GM10248 (cell line): ENCODE measurements at regions not wholly inside any gene's neighbourhood (a gene's known extent, or its start where the extent isn't known, plus 50 kb on each side); places are given as distances from the start of the nearest gene placed in this dataset.

ENCODE experiments used
- CTCF ChIA-PET: fragments of 300-600 bp; sonication (Branson Sonifier 250); formaldehyde crosslinking; extraction: SDS; loops from one replicate; lab custom pipeline; 2021; ENCODE audit warnings: antibody characterized with exemption; lab: Yijun Ruan, JAX
- POLR2A ChIA-PET: fragments of 350-650 bp; sonication (Branson Sonifier 250); formaldehyde crosslinking; extraction: SDS; loops from one replicate; lab custom pipeline; 2020; ENCODE audit warnings: antibody characterized with exemption; lab: Yijun Ruan, JAX
- DNase-seq: peaks from one replicate; pipeline ENCODE4 v3.0.0; 2012; ENCODE audit errors: extremely low spot score
- CTCF ChIP-seq: IDR thresholded peaks from 2 replicates; pipeline ENCODE4 v1.5.1; 2012; ENCODE audit warnings: mild to moderate bottlenecking, low read depth; ENCODE audit errors: extremely low read depth, missing control alignments, control extremely low read depth

GRCh38 chr5:4042311-4042710 is 446.7 kb downstream of the IRX1 start:
- no peak for TF ChIP-seq CTCF
- POLR2A ChIA-PET = no interaction called here
- DNase-seq = no peak
- CTCF ChIA-PET = no interaction called here

- ChIA-PET POLR2A (no interaction called here), CTCF (interaction anchor here (1.5 kb wide), 1 partner anchor 13 kb away, joined by 3 read pairs; no protein-coding TSS in a partner anchor)
- TF ChIP-seq CTCF = no peak
- DNase-seq = no peak
Observed at GRCh38 chr5:4043135-4043534, 447.5 kb downstream of the IRX1 start.

GRCh38 chr5:4044881-4045280 is 449.2 kb downstream of the IRX1 start:
- ChIA-PET POLR2A (no interaction called here), CTCF (interaction anchor here (1.0 kb wide), 1 partner anchor 71 kb away, joined by 3 read pairs; no protein-coding TSS in a partner anchor)
- TF ChIP-seq CTCF = no peak
- DNase-seq = no peak

GRCh38 chr5:4048398-4048797 is 452.8 kb downstream of the IRX1 start:
- TF ChIP-seq CTCF = no peak
- ChIA-PET POLR2A (no interaction called here), CTCF (no interaction called here)
- no peak for DNase-seq

- no peak for DNase-seq
- TF ChIP-seq CTCF = no peak
- ChIA-PET POLR2A (no interaction called here), CTCF (interaction anchor here (1.2 kb wide), 1 partner anchor 14 kb away, joined by 3 read pairs; no protein-coding TSS in a partner anchor)
Observed at GRCh38 chr5:4050203-4050602, 454.6 kb downstream of the IRX1 start.

GRCh38 chr5:4053136-4053535 is 457.5 kb downstream of the IRX1 start:
- no peak for TF ChIP-seq CTCF
- POLR2A ChIA-PET = no interaction called here
- CTCF ChIA-PET = no interaction called here
- DNase-seq = no peak

- TF ChIP-seq CTCF = no peak
- CTCF ChIA-PET = interaction anchor here (0.8 kb wide), 1 partner anchor 15 kb away, joined by 3 read pairs; no protein-coding TSS in a partner anchor
- no peak for DNase-seq
- POLR2A ChIA-PET = no interaction called here
Observed at GRCh38 chr5:4054092-4054491, 458.5 kb downstream of the IRX1 start.
